CD4-positive, CD25-positive, alpha-beta regulatory T cell (primary cell): ENCODE measurements at regions not wholly inside any gene's neighbourhood (a gene's known extent, or its start where the extent isn't known, plus 50 kb on each side); places are given as distances from the start of the nearest gene placed in this dataset.

Experiments
- ATAC-seq, 2 donors: fragments of 150-1000 bp; cut with Tn5 transposase; one replicate each; pipeline ENCODE4 v1.10.0; 2021; ENCODE audit warnings: low read depth in 2 of 2, moderate number of reproducible peaks in 2 of 2, moderate library complexity in 1 of 2
- DNase-seq, 3 donors: peaks; one replicate each; pipeline versions ENCODE4 v3.0.0 to v3.0.0-alpha.2; 2012 to 2022; ENCODE audit warnings: mixed read lengths in 1 of 3
- H3K27ac ChIP-seq: one replicate; pipeline ENCODE4 v1.7.0; 2013; ENCODE audit warnings: mild to moderate bottlenecking, low read length; ENCODE audit not compliant: insufficient read depth, poor library complexity, severe bottlenecking
- H3K27me3 ChIP-seq: one replicate; pipeline ENCODE4 v1.7.0; 2013; ENCODE audit warnings: low read length; ENCODE audit not compliant: control insufficient read depth, insufficient read depth
- H3K36me3 ChIP-seq: one replicate; pipeline ENCODE4 v1.7.0; 2013; ENCODE audit warnings: mild to moderate bottlenecking, low read length, moderate library complexity; ENCODE audit not compliant: control insufficient read depth, insufficient read depth
- H3K4me1 ChIP-seq: 2 replicates; pipeline ENCODE4 v1.7.0; 2013; ENCODE audit warnings: mild to moderate bottlenecking, low read length; ENCODE audit not compliant: insufficient read depth, control insufficient read depth, poor library complexity, severe bottlenecking
- H3K4me3 ChIP-seq: one replicate; pipeline ENCODE4 v1.7.0; 2013; ENCODE audit warnings: low read depth, mild to moderate bottlenecking, low read length, moderate library complexity
- H3K9me3 ChIP-seq, 2 experiments: 1 replicate in 1 of 2; 2 replicates in 1 of 2; pipeline ENCODE4 v1.7.0; 2013; ENCODE audit warnings: low read length in 2 of 2, mild to moderate bottlenecking in 1 of 2, moderate library complexity in 1 of 2; ENCODE audit not compliant: control insufficient read depth in 2 of 2
- H3K27ac Mint-ChIP-seq, 3 donors: one replicate each; pipeline ENCODE4 v1.8.0; 2020 to 2022; ENCODE audit warnings: mild to moderate bottlenecking in 3 of 3, mixed read lengths in 3 of 3, moderate library complexity in 2 of 3
- H3K27me3 Mint-ChIP-seq: one replicate; pipeline ENCODE4 v1.8.0; 2022; ENCODE audit warnings: mild to moderate bottlenecking, mixed read lengths
- H3K36me3 Mint-ChIP-seq: one replicate; pipeline ENCODE4 v1.8.0; 2020; ENCODE audit warnings: mixed read lengths
- H3K4me1 Mint-ChIP-seq, 4 donors: one replicate each; pipeline ENCODE4 v1.8.0; 2020 to 2022; ENCODE audit warnings: mixed read lengths in 4 of 4, mild to moderate bottlenecking in 1 of 4
- H3K4me3 Mint-ChIP-seq, 4 donors: one replicate each; pipeline ENCODE4 v1.8.0; 2020 to 2022; ENCODE audit warnings: mild to moderate bottlenecking in 4 of 4, mixed read lengths in 4 of 4, moderate library complexity in 3 of 4
- H3K9me3 Mint-ChIP-seq, 7 donors: one replicate each; pipeline ENCODE4 v1.8.0; 2020 to 2022; ENCODE audit warnings: mixed read lengths in 7 of 7, mild to moderate bottlenecking in 3 of 7, moderate library complexity in 2 of 7

GRCh38 chr5:15215056-15215455 lies 284.9 kb upstream of the FBXL7 start:
- Mint-ChIP-seq H3K36me3 (no peaks in the 10 kb centered on the region), H3K9me3 (peaks cover 0 to 23% (median 2%) of the 10 kb centered on the region in 7 donors), H3K4me1 (no peaks in the 10 kb centered on the region), H3K27ac (no peak overlapping the region), H3K27me3 (no peaks in the 10 kb centered on the region), H3K4me3 (no peak overlapping the region)
- ATAC-seq (no peak), DNase-seq (no peak)
- Histone ChIP-seq H3K27ac (no peak overlapping the region), H3K27me3 (no peaks in the 10 kb centered on the region), H3K9me3 (no peaks in the 10 kb centered on the region), H3K36me3 (no peaks in the 10 kb centered on the region), H3K4me3 (no peak overlapping the region), H3K4me1 (no peaks in the 10 kb centered on the region)

DNA sequence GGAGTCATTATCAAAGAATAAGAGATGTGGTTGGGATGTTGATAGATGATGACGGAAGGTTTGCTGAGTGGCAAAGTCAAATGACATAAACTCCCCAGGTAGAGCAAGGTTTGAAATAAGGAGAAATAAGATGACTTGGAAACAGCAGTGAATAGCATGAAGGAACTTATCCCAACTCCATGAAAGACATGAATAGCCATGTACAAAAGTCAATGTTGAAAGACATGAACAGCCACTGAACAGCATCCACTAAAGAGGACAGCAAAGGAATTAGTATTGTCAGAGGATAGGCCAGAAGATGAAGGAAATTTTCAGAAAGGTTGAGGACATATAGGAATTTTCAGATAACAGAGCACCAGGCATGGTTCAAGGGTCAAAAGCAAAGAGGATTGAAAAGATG lies 286.0 kb upstream of the FBXL7 start:
- Mint-ChIP-seq H3K9me3 (peaks cover under 1 to 26% (median 2%) of the 10 kb centered on the region in 7 donors), H3K36me3 (no peaks in the 10 kb centered on the region), H3K27me3 (no peaks in the 10 kb centered on the region), H3K4me3 (no peak overlapping the region), H3K27ac (no peak overlapping the region), H3K4me1 (no peaks in the 10 kb centered on the region)
- no peaks in the 10 kb centered on the region for H3K36me3 ChIP-seq
- H3K27me3 ChIP-seq = no peaks in the 10 kb centered on the region
- no peaks in the 10 kb centered on the region for H3K4me1 ChIP-seq
- H3K27ac ChIP-seq = no peak overlapping the region
- ATAC-seq (no peak), DNase-seq (no peak)
- no peaks in the 10 kb centered on the region for H3K9me3 ChIP-seq
- H3K4me3 ChIP-seq = no peak overlapping the region

DNA sequence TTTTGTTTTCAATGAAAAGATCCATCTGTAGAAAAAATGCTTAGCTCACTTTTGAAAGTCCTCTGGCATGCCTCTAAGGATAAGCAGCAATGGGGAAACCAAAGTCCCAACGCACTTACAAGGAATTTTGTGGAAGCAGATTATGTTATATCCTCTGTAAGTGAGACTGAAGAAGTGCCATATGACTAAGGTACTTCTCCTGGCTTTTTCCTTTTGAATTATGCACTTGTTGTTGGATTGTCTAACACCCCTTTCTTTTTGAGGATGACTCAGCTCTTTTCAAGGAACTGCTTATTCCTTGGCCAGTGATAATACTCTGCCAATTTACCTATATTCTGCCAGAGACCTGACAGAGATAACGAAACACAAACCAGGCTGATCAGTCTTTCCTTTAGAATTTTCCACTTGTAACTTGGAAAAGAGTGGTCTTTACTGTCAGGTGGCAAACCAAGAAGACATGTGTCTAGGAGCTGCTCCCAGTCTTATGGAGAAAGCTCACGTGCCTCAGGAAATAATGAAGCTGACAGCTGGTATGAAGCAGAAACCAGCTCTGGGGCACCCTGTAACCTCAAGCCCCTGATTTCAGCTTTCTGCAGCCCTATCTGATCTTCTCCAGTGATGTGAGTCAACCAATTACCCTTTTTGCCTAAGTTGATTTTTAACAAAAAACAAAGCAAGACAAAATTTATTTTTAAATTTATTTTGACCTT lies 290.8 kb upstream of the FBXL7 start:
- H3K27me3 ChIP-seq = no peaks in the 10 kb centered on the region
- no peaks in the 10 kb centered on the region for H3K4me1 Mint-ChIP-seq
- H3K36me3 ChIP-seq = no peaks in the 10 kb centered on the region
- no peak overlapping the region for H3K27ac ChIP-seq
- peaks cover 4% of the 10 kb centered on the region in 2 experiments for H3K9me3 ChIP-seq
- no peaks in the 10 kb centered on the region for H3K36me3 Mint-ChIP-seq
- H3K27me3 Mint-ChIP-seq = no peaks in the 10 kb centered on the region
- H3K4me3 Mint-ChIP-seq = no peak overlapping the region
- no peaks in the 10 kb centered on the region for H3K4me1 ChIP-seq
- peaks cover 0 to 31% (median 9%) of the 10 kb centered on the region in 7 donors for H3K9me3 Mint-ChIP-seq
- DNase-seq = no peak
- no peak overlapping the region for H3K4me3 ChIP-seq
- ATAC-seq = no peak
- H3K27ac Mint-ChIP-seq = no peak overlapping the region

- Mint-ChIP-seq H3K36me3 (no peaks in the 10 kb centered on the region), H3K9me3 (peaks cover 2 to 36% (median 12%) of the 10 kb centered on the region in 7 donors), H3K27ac (no peak overlapping the region), H3K27me3 (no peaks in the 10 kb centered on the region), H3K4me3 (no peak overlapping the region), H3K4me1 (no peaks in the 10 kb centered on the region)
- no peaks in the 10 kb centered on the region for H3K4me1 ChIP-seq
- no peaks in the 10 kb centered on the region for H3K27me3 ChIP-seq
- no peak for ATAC-seq
- peaks cover 4 to 6% of the 10 kb centered on the region in 2 experiments for H3K9me3 ChIP-seq
- H3K36me3 ChIP-seq = no peaks in the 10 kb centered on the region
- DNase-seq = no peak
- H3K4me3 ChIP-seq = no peak overlapping the region
- no peak overlapping the region for H3K27ac ChIP-seq
Measured at GRCh38 chr5:15206133-15206532, 293.8 kb upstream of the FBXL7 start.

GRCh38 chr5:15203376-15203775 lies 296.6 kb upstream of the FBXL7 start:
- no peaks in the 10 kb centered on the region for H3K27me3 ChIP-seq
- H3K4me1 ChIP-seq = no peaks in the 10 kb centered on the region
- ATAC-seq = no peak
- no peak overlapping the region for H3K27ac ChIP-seq
- peaks cover 0 to 26% (median 13%) of the 10 kb centered on the region in 7 donors for H3K9me3 Mint-ChIP-seq
- H3K9me3 ChIP-seq = peaks cover 0 to 6% of the 10 kb centered on the region in 2 experiments
- no peaks in the 10 kb centered on the region for H3K27me3 Mint-ChIP-seq
- DNase-seq = no peak
- no peak overlapping the region for H3K4me3 ChIP-seq
- no peaks in the 10 kb centered on the region for H3K36me3 Mint-ChIP-seq
- H3K27ac Mint-ChIP-seq = no peak overlapping the region
- no peak overlapping the region for H3K4me3 Mint-ChIP-seq
- H3K4me1 Mint-ChIP-seq = no peaks in the 10 kb centered on the region
- no peaks in the 10 kb centered on the region for H3K36me3 ChIP-seq

DNA sequence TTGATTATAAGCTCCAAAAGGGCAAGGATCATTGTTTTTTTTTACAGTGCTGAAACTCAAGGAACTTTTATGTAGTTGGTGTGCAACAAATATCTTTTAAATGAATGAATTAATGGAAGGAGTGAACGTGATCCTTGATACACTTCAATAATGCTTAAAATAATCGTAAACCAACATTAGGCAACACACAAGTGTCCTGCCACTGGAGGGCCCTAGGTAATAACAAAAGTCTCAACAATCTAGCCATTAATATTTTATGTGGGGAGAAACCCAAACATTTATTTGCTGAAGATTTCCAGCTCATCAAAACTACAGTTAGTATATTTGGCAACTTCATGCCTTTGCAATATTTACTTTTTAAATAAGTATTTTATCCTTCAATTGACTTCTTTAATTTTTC lies 309.0 kb upstream of the FBXL7 start:
- H3K4me1 Mint-ChIP-seq = no peaks in the 10 kb centered on the region
- H3K27ac Mint-ChIP-seq = no peak overlapping the region

GRCh38 chr5:15183520-15183919 lies 311.9 kb upstream of the ANKH start:
- Mint-ChIP-seq H3K27ac (no peak overlapping the region), H3K4me3 (no peak overlapping the region), H3K9me3 (peaks cover 0 to 30% (median 5%) of the 10 kb centered on the region in 7 donors), H3K27me3 (no peaks in the 10 kb centered on the region), H3K36me3 (no peaks in the 10 kb centered on the region), H3K4me1 (no peaks in the 10 kb centered on the region)
- no peaks in the 10 kb centered on the region for H3K27me3 ChIP-seq
- peaks cover 2 to 6% of the 10 kb centered on the region in 2 experiments for H3K9me3 ChIP-seq
- H3K36me3 ChIP-seq = no peaks in the 10 kb centered on the region
- H3K27ac ChIP-seq = no peak overlapping the region
- no peak overlapping the region for H3K4me3 ChIP-seq
- DNase-seq = no peak
- H3K4me1 ChIP-seq = no peaks in the 10 kb centered on the region
- ATAC-seq = no peak

More for the DNA sequence above, 309.0 kb upstream of the FBXL7 start:
- Mint-ChIP-seq H3K27me3 (no peaks in the 10 kb centered on the region), H3K36me3 (no peaks in the 10 kb centered on the region), H3K4me3 (no peak overlapping the region), H3K9me3 (peaks cover 0 to 30% (median 10%) of the 10 kb centered on the region in 7 donors)
- no peaks in the 10 kb centered on the region for H3K27me3 ChIP-seq
- H3K9me3 ChIP-seq = peaks cover 0 to 5% of the 10 kb centered on the region in 2 experiments
- no peak for ATAC-seq
- DNase-seq = no peak
- H3K36me3 ChIP-seq = no peaks in the 10 kb centered on the region
- H3K4me3 ChIP-seq = no peak overlapping the region
- H3K27ac ChIP-seq = no peak overlapping the region
- no peaks in the 10 kb centered on the region for H3K4me1 ChIP-seq

- Mint-ChIP-seq H3K27ac (no peak overlapping the region), H3K4me3 (no peak overlapping the region), H3K27me3 (no peaks in the 10 kb centered on the region), H3K36me3 (no peaks in the 10 kb centered on the region), H3K9me3 (peaks cover 0 to 51% (median 10%) of the 10 kb centered on the region in 7 donors), H3K4me1 (no peaks in the 10 kb centered on the region)
- no peak for DNase-seq
- no peak for ATAC-seq
- no peaks in the 10 kb centered on the region for H3K27me3 ChIP-seq
- no peaks in the 10 kb centered on the region for H3K4me1 ChIP-seq
- H3K9me3 ChIP-seq = peaks cover 5 to 19% of the 10 kb centered on the region in 2 experiments
- no peak overlapping the region for H3K27ac ChIP-seq
- H3K4me3 ChIP-seq = no peak overlapping the region
- no peaks in the 10 kb centered on the region for H3K36me3 ChIP-seq
Measured at GRCh38 chr5:15170173-15170572, 298.6 kb upstream of the ANKH start.
